HG03520 (cell line): ENCODE measurements at regions not wholly inside any gene's neighbourhood (a gene's known extent, or its start where the extent isn't known, plus 50 kb on each side); places are given as distances from the start of the nearest gene placed in this dataset.
"Not testable (repeated sequence)": the region's sequence is repeated elsewhere in the genome, so short reads cannot be mapped to it uniquely, and the experiment has no call there.

ENCODE experiments used
- ATAC-seq: cut with Tn5 transposase; IDR thresholded peaks from one replicate; pipeline ENCODE4 v1.9.1; 2021; ENCODE audit warnings: mild to moderate bottlenecking, moderate library complexity; ENCODE audit not compliant: unreplicated experiment

DNA sequence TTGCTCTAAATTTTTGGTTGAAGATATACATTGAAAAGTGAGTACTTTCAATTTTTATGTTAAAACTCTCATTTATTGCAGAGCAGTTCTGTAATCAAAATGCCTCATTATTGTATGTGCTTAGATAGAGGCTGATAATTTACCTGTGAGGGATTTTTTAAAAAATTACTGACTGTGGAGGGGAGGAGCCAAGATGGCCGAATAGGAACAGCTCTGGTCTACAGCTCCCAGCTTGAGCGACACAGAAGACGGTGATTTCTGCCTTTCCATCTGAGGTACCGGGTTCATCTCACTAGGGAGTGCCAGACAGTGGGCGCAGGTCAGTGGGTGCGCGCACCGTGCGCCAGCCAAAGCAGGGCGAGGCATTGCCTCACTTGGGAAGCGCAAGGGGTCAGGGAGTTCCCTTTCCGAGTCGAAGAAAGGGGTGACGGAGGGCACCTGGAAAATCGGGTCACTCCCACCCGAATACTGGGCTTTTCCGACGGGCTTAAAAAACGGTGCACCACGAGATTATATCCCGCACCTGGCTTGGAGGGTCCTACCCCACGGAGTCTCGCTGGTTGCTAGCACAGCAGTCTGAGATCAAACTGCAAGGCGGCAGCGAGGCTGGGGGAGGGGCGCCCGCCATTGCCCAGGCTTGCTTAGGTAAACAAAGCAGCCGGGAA is 89.4 kb downstream of the DDX11 start:
- not testable (repeated sequence) for ATAC-seq

DNA sequence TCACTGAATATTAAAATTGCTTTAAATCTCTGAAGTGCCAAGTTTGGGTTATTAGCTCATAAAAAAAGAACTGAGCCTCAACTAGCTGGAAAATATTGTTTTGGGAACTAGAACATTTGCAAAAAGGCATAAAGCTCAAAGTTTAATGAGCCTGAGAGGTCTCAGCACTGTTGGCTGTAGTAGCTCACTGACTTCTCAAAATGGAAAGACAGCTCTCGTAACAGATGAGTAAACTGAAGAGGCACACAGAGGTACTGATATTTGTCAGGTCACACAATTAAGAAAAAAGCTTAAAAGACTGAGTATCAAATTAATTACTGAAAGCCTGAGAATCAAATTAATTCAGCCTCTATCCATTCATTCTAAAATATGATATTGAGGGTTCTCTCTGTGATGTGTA is 100.6 kb downstream of the DDX11 start:
- ATAC-seq: not testable (repeated sequence)

DNA sequence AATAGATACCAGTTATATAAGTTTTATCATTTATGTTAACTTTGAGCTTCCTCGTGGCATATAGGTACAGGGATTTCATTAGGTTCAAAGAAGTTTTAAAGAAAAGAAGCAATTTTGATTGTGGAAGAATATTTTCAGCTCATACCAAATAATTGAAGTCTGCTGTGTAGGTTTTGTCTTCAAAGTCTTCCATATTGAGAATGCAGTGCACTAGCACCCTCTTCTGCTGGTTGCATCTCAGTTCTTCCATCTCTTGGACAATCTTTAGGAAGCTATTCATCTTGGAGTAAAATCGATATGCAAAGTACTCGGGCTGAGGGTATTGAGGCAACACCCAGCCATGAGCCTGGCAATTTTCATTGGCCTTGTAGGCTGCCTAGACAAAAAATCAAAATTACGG is 103.9 kb downstream of the DDX11 start:
- ATAC-seq: not testable (repeated sequence)

GRCh38 chr12:31178875-31179274 is 105.2 kb downstream of the DDX11 start:
- not testable (repeated sequence) for ATAC-seq

DNA sequence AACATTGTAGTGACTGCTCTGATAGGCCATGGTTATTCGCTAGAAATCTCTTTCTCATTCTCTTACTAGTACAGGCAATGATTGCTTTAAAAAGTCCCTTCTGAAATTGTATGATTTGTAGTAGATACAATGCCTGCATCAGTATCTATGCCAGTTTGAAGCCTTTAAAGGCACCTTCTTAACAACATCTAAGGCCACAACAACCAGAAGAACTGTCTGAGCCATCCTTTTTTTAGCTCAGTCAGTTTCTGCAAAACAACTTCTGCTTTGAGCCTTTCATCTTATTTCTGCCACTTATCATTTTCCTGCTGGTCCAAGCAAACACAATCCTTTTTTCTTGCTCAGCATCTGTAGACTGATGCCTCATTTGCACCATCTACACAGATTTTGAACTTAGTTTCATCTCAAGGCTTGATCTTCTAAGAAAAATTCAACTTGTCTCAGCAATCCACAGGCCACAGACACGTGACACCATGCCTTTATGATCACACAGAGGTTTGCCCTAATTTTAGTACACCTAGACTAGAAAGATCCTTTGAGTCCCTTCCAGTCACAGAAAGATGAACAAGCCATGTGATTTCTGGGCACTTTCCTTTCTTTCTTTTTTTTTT is 106.1 kb downstream of the DDX11 start:
- ATAC-seq: not testable (repeated sequence)

DNA sequence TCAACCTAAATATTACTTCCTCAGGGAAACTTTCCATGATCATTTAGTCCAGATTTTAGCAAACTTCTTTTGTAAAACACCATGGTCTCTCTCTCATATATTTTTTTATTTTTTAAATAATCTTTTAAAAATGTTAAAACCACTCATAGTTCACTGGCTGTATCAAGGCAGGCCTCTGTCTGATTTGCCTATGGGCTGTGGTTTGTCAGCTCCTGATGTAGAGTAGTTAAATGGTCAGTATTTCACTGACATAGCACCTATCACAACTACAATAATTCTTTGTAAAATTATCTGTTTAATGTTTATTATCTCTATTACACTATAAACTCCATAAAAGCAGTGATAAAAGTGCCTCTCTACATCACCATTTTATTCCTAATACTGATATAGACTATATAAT is 108.9 kb downstream of the DDX11 start:
- not testable (repeated sequence) for ATAC-seq

DNA sequence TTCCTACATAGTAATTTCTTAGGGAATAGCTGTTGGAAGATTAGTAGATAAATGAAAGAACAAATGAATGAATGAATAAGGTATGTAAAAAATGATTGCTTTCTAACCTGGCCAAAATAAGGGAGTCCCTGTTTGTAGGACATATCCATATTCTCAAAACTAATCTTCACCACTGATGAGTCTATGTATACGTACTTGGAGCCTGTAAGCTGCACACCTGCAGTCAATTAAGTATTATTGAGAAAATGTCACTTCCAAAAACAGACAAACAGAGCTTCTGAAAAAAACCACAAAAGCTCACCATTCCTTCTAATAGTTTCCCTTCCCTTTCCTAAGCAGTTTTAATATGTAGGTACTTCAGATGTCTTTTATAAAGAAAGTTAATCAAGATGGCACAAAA is 109.4 kb downstream of the DDX11 start:
- ATAC-seq: not testable (repeated sequence)

- not testable (repeated sequence) for ATAC-seq
Measured at GRCh38 chr12:31183899-31184298, 110.2 kb downstream of the DDX11 start.

DNA sequence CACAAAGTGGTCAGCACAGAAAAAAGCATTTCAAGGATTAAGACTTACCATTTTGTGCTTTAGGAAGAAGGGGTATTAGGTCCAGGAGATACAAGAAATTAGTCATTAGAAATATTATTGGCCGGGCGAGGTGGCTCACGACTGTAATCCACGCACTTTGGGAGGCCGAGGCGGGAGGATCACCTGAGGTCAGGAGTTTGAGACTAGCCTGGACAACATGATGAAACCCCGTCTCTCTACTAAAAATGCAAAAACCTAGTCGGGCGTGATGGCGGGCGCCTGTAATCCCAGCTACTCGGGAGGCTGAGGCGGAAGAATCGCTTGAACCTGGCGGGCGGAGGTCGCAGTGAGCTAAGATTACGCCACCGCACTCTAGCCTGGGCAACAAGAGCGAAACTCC is 111.0 kb downstream of the DDX11 start:
- not testable (repeated sequence) for ATAC-seq

GRCh38 chr12:31192689-31193088 is 119.0 kb downstream of the DDX11 start:
- not testable (repeated sequence) for ATAC-seq

DNA sequence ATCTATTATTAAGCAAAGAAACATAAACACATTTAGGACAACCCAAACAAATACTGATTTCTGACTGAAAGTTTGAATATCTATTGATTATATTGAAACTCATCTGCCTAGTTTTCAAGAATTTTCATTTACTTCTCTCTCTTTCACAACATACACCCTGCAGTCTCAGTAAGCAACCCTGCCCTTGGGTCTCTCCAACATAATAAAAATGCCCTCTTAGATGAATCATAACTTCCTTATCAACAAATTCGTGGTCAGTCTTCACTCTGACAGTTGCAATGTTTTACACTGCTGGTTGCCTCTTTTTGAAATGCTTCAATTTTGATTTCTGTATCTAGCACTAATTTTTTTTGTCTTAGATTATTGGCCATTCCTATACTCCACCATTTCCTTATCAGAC is 122.0 kb downstream of the DDX11 start:
- not testable (repeated sequence) for ATAC-seq

- ATAC-seq: not testable (repeated sequence)
Measured at GRCh38 chr12:31199476-31199875, 125.8 kb downstream of the DDX11 start.

GRCh38 chr12:31201382-31201781 is 124.6 kb downstream of the SINHCAF start:
- no peak for ATAC-seq

DNA sequence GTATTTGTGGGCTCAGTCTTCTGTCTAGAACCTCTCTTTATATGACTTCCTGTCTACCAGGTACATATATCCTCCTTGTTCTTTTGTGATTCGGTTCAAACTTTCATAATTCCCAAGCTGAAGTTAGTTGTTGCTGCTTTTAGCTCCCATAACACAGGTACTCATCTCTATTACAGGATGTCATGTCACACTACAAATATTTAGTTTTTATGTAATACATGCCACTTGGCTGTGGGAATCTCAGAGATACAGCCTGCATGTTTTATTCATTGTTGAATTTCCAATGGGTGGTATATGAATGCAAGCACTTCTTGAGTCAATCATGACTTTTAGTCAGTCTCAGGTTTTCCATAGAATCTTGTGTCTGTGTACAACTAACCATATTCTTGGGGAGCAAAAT is 122.7 kb downstream of the SINHCAF start:
- ATAC-seq: no peak

- ATAC-seq: peak; percentile 95
Measured at GRCh38 chr12:31205054-31205453, 120.9 kb downstream of the SINHCAF start.

GRCh38 chr12:31206038-31206670 is 119.8 kb downstream of the SINHCAF start:
- no peak for ATAC-seq

DNA sequence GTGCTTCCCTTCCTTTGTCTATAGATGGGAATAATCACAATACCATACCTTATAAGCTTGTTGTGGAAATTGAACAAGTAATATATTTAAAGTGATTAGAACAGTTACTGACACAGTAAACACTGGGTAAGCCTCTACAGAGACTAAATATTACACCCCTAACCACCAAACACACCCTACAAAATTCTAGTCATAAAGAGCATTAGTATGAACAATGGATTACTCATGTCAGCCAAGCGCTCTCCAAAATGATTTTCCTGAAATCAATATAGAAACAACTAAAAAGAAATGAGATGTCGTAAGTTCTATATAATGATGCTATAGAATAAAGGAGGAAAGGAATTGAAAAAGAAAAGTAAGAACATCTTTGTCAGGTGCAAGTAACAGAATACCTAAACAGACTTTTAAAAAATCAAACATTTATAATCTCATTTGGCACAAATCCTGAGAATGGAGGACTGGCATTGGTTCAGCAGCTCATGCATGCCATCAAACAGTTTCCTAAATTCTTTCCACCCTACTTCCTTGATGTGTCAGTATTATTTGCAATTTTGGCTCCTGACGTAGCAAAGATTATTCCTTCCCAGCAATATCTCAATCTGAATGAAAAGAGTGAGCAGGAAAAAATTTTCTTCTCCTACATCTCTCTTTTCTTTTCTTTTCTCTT is 118.0 kb downstream of the SINHCAF start:
- no peak for ATAC-seq

GRCh38 chr12:31210104-31210503 is 115.8 kb downstream of the SINHCAF start:
- no peak for ATAC-seq

- ATAC-seq: no peak
Measured at GRCh38 chr12:31210541-31210940, 115.4 kb downstream of the SINHCAF start.

- ATAC-seq: no peak
Measured at GRCh38 chr12:31214626-31215517, 111.1 kb downstream of the SINHCAF start.
